Spleen (tissue), 11 donors: ENCODE measurements at regions not wholly inside any gene's neighbourhood (a gene's known extent, or its start where the extent isn't known, plus 50 kb on each side); places are given as distances from the start of the nearest gene placed in this dataset.

ENCODE experiments used
- DNase-seq: peaks from one replicate; pipeline ENCODE4 v3.0.0-alpha.2; 2020
- H3K27ac ChIP-seq, 8 donors: fragments of 200-600 bp; sonication (generic) in 7 of 8; 1 replicate in 4 of 8; 2 replicates in 4 of 8; pipeline versions ENCODE4 v1.5.0 to v1.8.0; 2016 to 2021; ENCODE audit warnings: inconsistent platforms in 4 of 8, mild to moderate bottlenecking in 4 of 8, moderate library complexity in 1 of 8
- H3K27me3 ChIP-seq, 7 donors: fragments of 200-600 bp; sonication (generic) in 6 of 7; replicated peaks in 1 of 7; 1 replicate in 4 of 7; 2 replicates in 3 of 7; pipeline versions ENCODE4 v1.5.0 to v1.8.0; 2016 to 2021; ENCODE audit warnings: inconsistent platforms in 3 of 7, mild to moderate bottlenecking in 1 of 7
- H3K36me3 ChIP-seq, 6 donors: fragments of 200-600 bp; sonication (generic) in 5 of 6; 1 replicate in 4 of 6; 2 replicates in 2 of 6; pipeline versions ENCODE4 v1.5.0 to v1.8.0; 2016 to 2021; ENCODE audit warnings: inconsistent platforms in 2 of 6
- H3K4me1 ChIP-seq, 6 donors: fragments of 200-600 bp; sonication (generic) in 5 of 6; 1 replicate in 3 of 6; 2 replicates in 3 of 6; pipeline versions ENCODE4 v1.5.0 to v1.8.0; 2016 to 2021; ENCODE audit warnings: inconsistent platforms in 3 of 6
- H3K4me3 ChIP-seq, 8 donors: fragments of 200-600 bp; sonication (generic) in 7 of 8; 1 replicate in 4 of 8; 2 replicates in 4 of 8; pipeline versions ENCODE4 v1.5.0 to v1.8.0; 2016 to 2021; ENCODE audit warnings: inconsistent platforms in 4 of 8, mild to moderate bottlenecking in 4 of 8, moderate library complexity in 2 of 8
- H3K9me3 ChIP-seq, 8 donors: fragments of 200-600 bp; sonication (generic) in 7 of 8; 1 replicate in 4 of 8; 2 replicates in 4 of 8; pipeline versions ENCODE4 v1.5.0 to v1.8.0; 2016 to 2021; ENCODE audit warnings: inconsistent platforms in 4 of 8
- CTCF ChIP-seq, 11 experiments: fragments of 200-600 bp in 7 of 11; fragments of 450-650 bp in 4 of 11; sonication (generic) in 4 of 11; IDR thresholded peaks in 8 of 11; conservative IDR thresholded peaks in 3 of 11; 1 replicate in 7 of 11; 2 replicates in 4 of 11; pipeline versions ENCODE4 v1.4.0 to v1.8.0; 2016 to 2021; ENCODE audit warnings: antibody characterized with exemption in 11 of 11, inconsistent platforms in 4 of 11, mild to moderate bottlenecking in 1 of 11
- POLR2A ChIP-seq, 3 donors: fragments of 450-650 bp; IDR thresholded peaks; one replicate each; pipeline ENCODE4 v1.5.1; 2017; ENCODE audit warnings: antibody characterized with exemption in 3 of 3, mild to moderate bottlenecking in 1 of 3
- POLR2AphosphoS5 ChIP-seq, 3 donors: sonication (generic); formaldehyde crosslinking; IDR thresholded peaks; one replicate each; pipeline ENCODE4 v1.5.1; 2017; ENCODE audit warnings: antibody characterized with exemption in 3 of 3
- WGBS, 5 donors: extraction: QIAGEN DNeasy Blood & Tissue Kit in 3 of 5; methylation state at CpG; one replicate each; pipeline versions ENCODE4 v1.1.5 to v1.1.7; 2013 to 2018; 5-methylcytosine and 5-hydroxymethylcytosine counted together
- intact Hi-C: fragments of 100-400 bp; cut with DNase I; formaldehyde crosslinking; loops from one replicate; pipeline ENCODE4 v1.15.0; 2023; ENCODE audit warnings: low total_unique reads
- donor health status: healthy with polysubstance abuse.
- donor health status: DM: no; HTN: no; CAD: no; lungs with moderate emphysema.
- donor health status: DM: no; HTN: no; CAD: no.
- donor health status: Bipolar disorder and iron deficiency.
- donor health status: healthy.
- donor health status: DM: no; HTN: no; CAD: no.
- donor health status: DM: yes; HTN: yes; CAD: no.

GRCh38 chr5:152606776-152607364 lies 201.8 kb upstream of the NMUR2 start:
- WGBS, 5 donors: 85 to 96% (median 87%) methylated on average over 1 of the region's 1 CpG
- Histone ChIP-seq H3K27ac (no peak overlapping the region), H3K36me3 (no peaks in the 10 kb centered on the region), H3K9me3 (no peaks in the 10 kb centered on the region), H3K27me3 (no peaks in the 10 kb centered on the region), H3K4me3 (no peak overlapping the region), H3K4me1 (no peaks in the 10 kb centered on the region)
- no peak for DNase-seq
- no peak for TF ChIP-seq CTCF (IDR thresholded peaks at IDR 0.05 in 8 of 11, conservative IDR thresholded peaks at IDR 0.05 in 3 of 11)
- no peak for TF ChIP-seq POLR2A (IDR thresholded peaks at IDR 0.05)
- no peak for TF ChIP-seq POLR2AphosphoS5 (IDR thresholded peaks at IDR 0.05)
- intact Hi-C loops: no loop called here

- TF ChIP-seq CTCF (IDR thresholded peaks at IDR 0.05 in 8 of 11, conservative IDR thresholded peaks at IDR 0.05 in 3 of 11) (no peak), POLR2A (IDR thresholded peaks at IDR 0.05) (no peak), POLR2AphosphoS5 (IDR thresholded peaks at IDR 0.05) (no peak)
- Histone ChIP-seq H3K27ac (no peak overlapping the region), H3K4me1 (no peaks in the 10 kb centered on the region), H3K4me3 (no peak overlapping the region), H3K36me3 (no peaks in the 10 kb centered on the region), H3K27me3 (no peaks in the 10 kb centered on the region), H3K9me3 (no peaks in the 10 kb centered on the region)
- intact Hi-C loops: no loop called here
- WGBS, 5 donors: 57 to 83% (median 70%) methylated on average over 3 of the region's 3 CpGs
- no peak for DNase-seq
Observed at GRCh38 chr5:152607401-152608160, 202.5 kb upstream of the NMUR2 start.

- no peak overlapping the region for H3K27ac ChIP-seq
- DNase-seq: no peak
- H3K36me3 ChIP-seq: no peaks in the 10 kb centered on the region
- H3K4me3 ChIP-seq: no peak overlapping the region
- no peaks in the 10 kb centered on the region for H3K9me3 ChIP-seq
- H3K27me3 ChIP-seq: no peaks in the 10 kb centered on the region
- WGBS, 5 donors: 62 to 85% (median 77%) methylated on average over 3 of the region's 3 CpGs
- TF ChIP-seq CTCF (IDR thresholded peaks at IDR 0.05 in 8 of 11, conservative IDR thresholded peaks at IDR 0.05 in 3 of 11) (no peak), POLR2A (IDR thresholded peaks at IDR 0.05) (no peak), POLR2AphosphoS5 (IDR thresholded peaks at IDR 0.05) (no peak)
- intact Hi-C loops: no loop called here
- H3K4me1 ChIP-seq: no peaks in the 10 kb centered on the region
Observed at GRCh38 chr5:152608458-152608857, 203.4 kb upstream of the NMUR2 start.

- Histone ChIP-seq H3K4me1 (no peaks in the 10 kb centered on the region), H3K9me3 (no peaks in the 10 kb centered on the region), H3K36me3 (no peaks in the 10 kb centered on the region), H3K27me3 (no peaks in the 10 kb centered on the region), H3K27ac (no peak overlapping the region), H3K4me3 (no peak overlapping the region)
- intact Hi-C loops: no loop called here
- WGBS, 5 donors: 58 to 78% (median 69%) methylated on average over 2 of the region's 2 CpGs
- TF ChIP-seq POLR2AphosphoS5 (IDR thresholded peaks at IDR 0.05) (no peak), CTCF (IDR thresholded peaks at IDR 0.05 in 8 of 11, conservative IDR thresholded peaks at IDR 0.05 in 3 of 11) (no peak), POLR2A (IDR thresholded peaks at IDR 0.05) (no peak)
- DNase-seq: no peak
Observed at GRCh38 chr5:152619756-152620155, 214.7 kb upstream of the NMUR2 start.
